Spinal cord (tissue), 9 donors: ENCODE measurements at regions not wholly inside any gene's neighbourhood (a gene's known extent, or its start where the extent isn't known, plus 50 kb on each side); places are given as distances from the start of the nearest gene placed in this dataset.

Experiments used
- DNase-seq, 6 donors: peaks; one replicate each; pipeline versions ENCODE4 v3.0.0 to v3.0.0-alpha.2; 2013 to 2015; ENCODE audit warnings: low spot score in 6 of 6, low read depth in 4 of 6
- H3K27ac ChIP-seq: one replicate; pipeline ENCODE4 v1.5.1; 2013; ENCODE audit warnings: low read depth, low read length, control low read depth
- H3K27me3 ChIP-seq: one replicate; pipeline ENCODE4 v1.6.1; 2013; ENCODE audit warnings: low read length; ENCODE audit not compliant: control insufficient read depth, insufficient read depth
- H3K36me3 ChIP-seq: one replicate; pipeline ENCODE4 v1.6.1; 2013; ENCODE audit warnings: low read length; ENCODE audit not compliant: control insufficient read depth, insufficient read depth
- H3K4me1 ChIP-seq: one replicate; pipeline ENCODE4 v1.6.1; 2013; ENCODE audit warnings: low read length; ENCODE audit not compliant: control insufficient read depth, insufficient read depth
- H3K4me3 ChIP-seq: one replicate; pipeline ENCODE4 v1.5.1; 2013; ENCODE audit warnings: low read depth, low read length, control low read depth
- H3K9me3 ChIP-seq: one replicate; pipeline ENCODE4 v1.6.1; 2013; ENCODE audit warnings: low read length; ENCODE audit not compliant: control insufficient read depth, insufficient read depth
- WGBS: methylation state at CpG from one replicate; pipeline ENCODE4 v1.1.5; 2013; ENCODE audit warnings: missing lambda C conversion rate; ENCODE audit not compliant: insufficient coverage; 5-methylcytosine and 5-hydroxymethylcytosine counted together
- donor health status: healthy.

- H3K27ac ChIP-seq, result no peak overlapping the region
- H3K36me3 ChIP-seq, result no peaks in the 10 kb centered on the region
- no peaks in the 10 kb centered on the region for H3K4me1 ChIP-seq
- H3K9me3 ChIP-seq, result no peaks in the 10 kb centered on the region
- no peak for DNase-seq
- no CpG with 5 or more reads among the region's 1 CpG for WGBS
- H3K4me3 ChIP-seq, result no peak overlapping the region
- H3K27me3 ChIP-seq, result no peaks in the 10 kb centered on the region
These were observed 405.1 kb downstream of the KCTD16 start for GRCh38 chr5:144575736-144576135.

- peaks cover 4% of the 10 kb centered on the region for H3K9me3 ChIP-seq
- H3K27ac ChIP-seq, result no peak overlapping the region
- 40% methylated on average over 1 of the region's 2 CpGs for WGBS
- no peaks in the 10 kb centered on the region for H3K36me3 ChIP-seq
- no peak for DNase-seq
- H3K4me1 ChIP-seq, result no peaks in the 10 kb centered on the region
- H3K4me3 ChIP-seq, result no peak overlapping the region
- no peaks in the 10 kb centered on the region for H3K27me3 ChIP-seq
These were observed 396.7 kb downstream of the KCTD16 start for GRCh38 chr5:144567421-144567780.

GRCh38 chr5:144566747-144567420, 396.2 kb downstream of the KCTD16 start:
- H3K36me3 ChIP-seq, result no peaks in the 10 kb centered on the region
- no peak for DNase-seq
- H3K27me3 ChIP-seq, result no peaks in the 10 kb centered on the region
- WGBS, result 100% methylated on average over 1 of the region's 3 CpGs
- H3K4me1 ChIP-seq, result no peaks in the 10 kb centered on the region
- H3K4me3 ChIP-seq, result no peak overlapping the region
- no peak overlapping the region for H3K27ac ChIP-seq
- H3K9me3 ChIP-seq, result peaks cover 4% of the 10 kb centered on the region

GRCh38 chr5:144549580-144549979, 378.9 kb downstream of the KCTD16 start:
- peak overlapping the region; percentile 47 for H3K27ac ChIP-seq
- peak; percentile 45 to 93 (median 62) for DNase-seq
- H3K9me3 ChIP-seq, result no peaks in the 10 kb centered on the region
- H3K27me3 ChIP-seq, result no peaks in the 10 kb centered on the region
- no peak overlapping the region for H3K4me3 ChIP-seq
- H3K4me1 ChIP-seq, result no peaks in the 10 kb centered on the region
- H3K36me3 ChIP-seq, result no peaks in the 10 kb centered on the region
- no CpG with 5 or more reads among the region's 3 CpGs for WGBS

GRCh38 chr5:144548936-144549335, 378.3 kb downstream of the KCTD16 start:
- Histone ChIP-seq H3K4me3 (no peak overlapping the region), H3K27me3 (no peaks in the 10 kb centered on the region), H3K36me3 (no peaks in the 10 kb centered on the region), H3K9me3 (no peaks in the 10 kb centered on the region), H3K27ac (no peak overlapping the region), H3K4me1 (no peaks in the 10 kb centered on the region)
- WGBS, result 100% methylated on average over 1 of the region's 2 CpGs
- DNase-seq, result no peak

GRCh38 chr5:144547098-144547499, 376.4 kb downstream of the KCTD16 start:
- Histone ChIP-seq H3K27me3 (no peaks in the 10 kb centered on the region), H3K4me3 (no peak overlapping the region), H3K27ac (no peak overlapping the region), H3K36me3 (no peaks in the 10 kb centered on the region), H3K9me3 (no peaks in the 10 kb centered on the region), H3K4me1 (no peaks in the 10 kb centered on the region)
- no CpG with 5 or more reads among the region's 1 CpG for WGBS
- DNase-seq, result no peak

- Histone ChIP-seq H3K9me3 (peaks cover 3% of the 10 kb centered on the region), H3K4me3 (no peak overlapping the region), H3K27me3 (no peaks in the 10 kb centered on the region), H3K27ac (no peak overlapping the region), H3K36me3 (no peaks in the 10 kb centered on the region), H3K4me1 (no peaks in the 10 kb centered on the region)
- 100% methylated on average over 1 of the region's 3 CpGs for WGBS
- no peak for DNase-seq
These were observed 368.2 kb downstream of the KCTD16 start for GRCh38 chr5:144538845-144539244.
